MM.1S (cell line): ENCODE measurements at regions not wholly inside any gene's neighbourhood (a gene's known extent, or its start where the extent isn't known, plus 50 kb on each side); places are given as distances from the start of the nearest gene placed in this dataset.

Experiments used
- CTCF ChIP-seq: fragments of 300-600 bp; sonication (generic); IDR thresholded peaks from 2 replicates; pipeline ENCODE4 v1.5.1; 2016; ENCODE audit warnings: antibody characterized with exemption, low read length, mixed read lengths
- EZH2 ChIP-seq: fragments of 300-600 bp; sonication (generic); optimal IDR thresholded peaks from 2 replicates; pipeline ENCODE3; 2017; ENCODE audit warnings: low read depth, mild to moderate bottlenecking, antibody characterized with exemption, low read length, mixed read lengths

GRCh38 chr4:81807386-81807785 is 335.7 kb upstream of the RASGEF1B start:
- no peak for TF ChIP-seq CTCF
- no peak for TF ChIP-seq EZH2
